ENCODE measurements at regions not wholly inside any gene's neighbourhood (a gene's known extent, or its start where the extent isn't known, plus 50 kb on each side); places are given as distances from the start of the nearest gene placed in this dataset.

GRCh38 chr22:22371031-22371541 lies 126.5 kb downstream of the VPREB1 start:
- DNase-seq: no peak
- dilution Hi-C loops (cut with HindIII; ENCODE audit: low sequenced_read_pairs, unreplicated experiment): no loop called here
- POLR2A ChIA-PET (ENCODE audit: unreplicated experiment): no interaction called here

More at GRCh38 chr22:22371031-22371541, 126.5 kb downstream of the VPREB1 start:
- no peak overlapping the region for H3K18ac ChIP-seq (ENCODE audit: low read depth, low read length)
- no peaks in the 10 kb centered on the region for H4K20me1 ChIP-seq (ENCODE audit: insufficient read depth, low read length)
- H3K79me1 ChIP-seq (ENCODE audit: low read depth in 1 of 2, low read length in 2 of 2): no peaks in the 10 kb centered on the region
- no peak overlapping the region for H2AK9ac ChIP-seq (replicated peaks; ENCODE audit: low read depth, low read length, poor library complexity)
- no peak for ATAC-seq (ENCODE audit: low read depth)
- no peaks in the 10 kb centered on the region for H3K9me3 ChIP-seq (ENCODE audit: control insufficient read depth, insufficient read depth, low read length)
- H2BK120ac ChIP-seq (ENCODE audit: low read depth, low read length): no peak overlapping the region
- no peak overlapping the region for H3K9ac ChIP-seq (ENCODE audit: low read depth, low read length)
- H3K9me1 ChIP-seq (ENCODE audit: insufficient read depth, low read length): no peaks in the 10 kb centered on the region
- H3K4me2 ChIP-seq (ENCODE audit: low read depth, low read length): no peak overlapping the region
- H2AFZ ChIP-seq (replicated peaks; ENCODE audit: low read length, poor library complexity): no peak overlapping the region
- no peaks in the 10 kb centered on the region for H3K36me3 ChIP-seq (ENCODE audit: control insufficient read depth, insufficient read depth, low read length)
- no peak overlapping the region for H3K27ac ChIP-seq (ENCODE audit: insufficient read depth, low read length)
- in situ Hi-C loops (cut with MboI; ENCODE audit: low sequenced_read_pairs): no loop called here
- no peak overlapping the region for H2AK5ac ChIP-seq (ENCODE audit: low read depth, low read length)
- BruUV-seq (replicated peaks): no TSS peak
- H3K56ac ChIP-seq (ENCODE audit: extremely low read depth, insufficient read depth, low read length): no peak overlapping the region
- CTCF ChIA-PET: no interaction called here
- no peak overlapping the region for H3K4ac ChIP-seq (ENCODE audit: low read depth, low read length)
- WGBS, 2 experiments (ENCODE audit: extremely low coverage in 2 of 2, insufficient read length in 1 of 2): no CpG with 5 or more reads among the region's 2 CpGs
- no peak overlapping the region for H2BK20ac ChIP-seq (ENCODE audit: low read depth, low read length)
- H2BK5ac ChIP-seq (ENCODE audit: low read depth, low read length, poor library complexity, severe bottlenecking): no peak overlapping the region
- no peak overlapping the region for H4K5ac ChIP-seq (ENCODE audit: low read depth, low read length)
- H3K14ac ChIP-seq (replicated peaks; ENCODE audit: low read depth, low read length): no peak overlapping the region
- no peaks in the 10 kb centered on the region for H3K4me1 ChIP-seq (ENCODE audit: control insufficient read depth, insufficient read depth, low read length)
- H3K4me3 ChIP-seq (ENCODE audit: insufficient read depth, low read depth, low read length): no peak overlapping the region
- H4K8ac ChIP-seq (ENCODE audit: low read depth in 2 of 2, low read length in 2 of 2): no peak overlapping the region
- peaks cover 18% of the 10 kb centered on the region for H3K27me3 ChIP-seq (ENCODE audit: control insufficient read depth, insufficient read depth, low read length)
- H2BK15ac ChIP-seq (ENCODE audit: low read depth, low read length): no peak overlapping the region
- H3K23ac ChIP-seq (ENCODE audit: low read depth, low read length): no peak overlapping the region
- TF ChIP-seq MXI1 (IDR thresholded peaks at IDR 0.05; ENCODE audit: borderline replicate concordance, low read depth, low read length) (no peak), RFX5 (IDR thresholded peaks at IDR 0.05; ENCODE audit: low read depth, low read length) (no peak), BHLHE40 (IDR thresholded peaks at IDR 0.05; ENCODE audit: low read depth, low read length) (no peak), POLR2A (IDR thresholded peaks at IDR 0.05; ENCODE audit: low read depth, low read length) (no peak), RAD21 (IDR thresholded peaks at IDR 0.05; ENCODE audit: low read length) (no peak), MAFK (IDR thresholded peaks at IDR 0.05; ENCODE audit: low read depth, low read length) (no peak), SMC3 (IDR thresholded peaks at IDR 0.05; ENCODE audit: low read depth, low read length) (no peak), CHD1 (IDR thresholded peaks at IDR 0.05; ENCODE audit: low read depth, low read length) (no peak), CEBPB (IDR thresholded peaks at IDR 0.05; ENCODE audit: low read depth, low read length) (no peak), NFE2L2 (IDR thresholded peaks at IDR 0.05; ENCODE audit: low read depth, low read length) (no peak), MAZ (IDR thresholded peaks at IDR 0.05; ENCODE audit: borderline replicate concordance, low read depth, low read length) (no peak), ELK1 (IDR thresholded peaks at IDR 0.05; ENCODE audit: borderline replicate concordance, low read depth, low read length) (no peak), CTCF (conservative IDR thresholded peaks at IDR 0.05; ENCODE audit: low read depth, low read length) (no peak), FOS (IDR thresholded peaks at IDR 0.05; ENCODE audit: low read depth, low read length) (no peak), RCOR1 (IDR thresholded peaks at IDR 0.05; ENCODE audit: insufficient replicate concordance, low read length) (no peak), USF2 (IDR thresholded peaks at IDR 0.05; ENCODE audit: low read depth, low read length) (no peak)
- H4K91ac ChIP-seq (ENCODE audit: insufficient read depth, low read depth, low read length): no peak overlapping the region
- intact Hi-C loops (cut with micrococcal nuclease): no loop called here

Measured in IMR-90 (cell line).